Tibial nerve (tissue), 4 donors: ENCODE measurements at regions not wholly inside any gene's neighbourhood (a gene's known extent, or its start where the extent isn't known, plus 50 kb on each side); places are given as distances from the start of the nearest gene placed in this dataset.

Source experiments
- DNase-seq, 2 donors: peaks; one replicate each; pipeline ENCODE4 v3.0.0-alpha.2; 2019; ENCODE audit warnings: low spot score in 2 of 2
- H3K27ac ChIP-seq, 4 donors: fragments of 200-600 bp; sonication (generic) in 3 of 4; one replicate each; pipeline ENCODE4 v1.5.1; 2017 to 2019; ENCODE audit warnings: mild to moderate bottlenecking in 1 of 4
- H3K27me3 ChIP-seq, 2 donors: fragments of 200-600 bp; sonication (generic) in 1 of 2; one replicate each; pipeline versions ENCODE4 v1.5.1 to v1.6.0; 2017 to 2019
- H3K36me3 ChIP-seq, 3 donors: fragments of 200-600 bp; sonication (generic); one replicate each; pipeline ENCODE4 v1.5.1; 2018 to 2019
- H3K4me1 ChIP-seq, 4 donors: fragments of 200-600 bp; sonication (generic) in 3 of 4; one replicate each; pipeline ENCODE4 v1.5.1; 2017 to 2019
- H3K4me3 ChIP-seq, 4 donors: fragments of 200-600 bp; sonication (generic) in 3 of 4; one replicate each; pipeline ENCODE4 v1.5.1; 2017 to 2019; ENCODE audit warnings: mild to moderate bottlenecking in 1 of 4, moderate library complexity in 1 of 4
- H3K9me3 ChIP-seq, 4 donors: fragments of 200-600 bp; sonication (generic) in 3 of 4; one replicate each; pipeline ENCODE4 v1.5.1; 2017 to 2019
- EP300 ChIP-seq, 2 donors: sonication (generic); formaldehyde crosslinking; IDR thresholded peaks; one replicate each; pipeline ENCODE4 v1.6.1; 2017; ENCODE audit warnings: antibody characterized with exemption in 2 of 2, mild to moderate bottlenecking in 1 of 2
- POLR2A ChIP-seq, 2 donors: fragments of 450-650 bp; IDR thresholded peaks; one replicate each; pipeline ENCODE4 v1.6.1; 2017; ENCODE audit warnings: antibody characterized with exemption in 2 of 2, mild to moderate bottlenecking in 2 of 2, moderate library complexity in 2 of 2
- WGBS, 2 donors: methylation state at CpG; one replicate each; pipeline ENCODE4 v1.1.5; 2018; 5-methylcytosine and 5-hydroxymethylcytosine counted together
- TF ChIP-seq, protein P1 (sequence below), 5 experiments: fragments of 200-600 bp in 3 of 5; fragments of 450-650 bp in 2 of 5; sonication (generic) in 3 of 5; IDR thresholded peaks; one replicate each; pipeline ENCODE4 v1.5.1; 2016 to 2019; ENCODE audit warnings: antibody characterized with exemption in 5 of 5, mild to moderate bottlenecking in 3 of 5, moderate library complexity in 2 of 5

DNA sequence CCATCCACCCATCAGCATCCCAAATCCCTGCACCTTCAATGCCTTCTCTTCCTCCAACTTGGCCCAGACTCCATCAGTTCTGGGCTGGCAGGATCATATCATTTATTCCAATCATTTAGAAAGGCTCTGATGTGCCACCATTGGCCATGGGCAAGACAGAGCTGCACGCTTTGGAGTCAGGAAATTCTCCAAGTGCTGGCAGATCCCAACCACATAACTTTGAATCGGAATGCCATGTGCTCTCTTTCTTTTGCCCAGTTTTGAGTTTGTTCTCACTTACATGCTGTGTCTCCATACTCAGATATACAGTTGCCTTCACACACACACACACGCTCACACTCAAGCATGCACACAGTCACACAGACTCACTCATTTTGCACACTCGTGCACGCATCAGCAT, 85.7 kb upstream of the GHITM start:
- H3K27me3 ChIP-seq, result no peaks in the 10 kb centered on the region
- no peaks in the 10 kb centered on the region for H3K4me1 ChIP-seq
- no peak overlapping the region for H3K27ac ChIP-seq
- no peak for DNase-seq
- TF ChIP-seq EP300 (IDR thresholded peaks at IDR 0.05) (no peak), POLR2A (IDR thresholded peaks at IDR 0.05) (no peak)
- TF ChIP-seq, protein P1, sequence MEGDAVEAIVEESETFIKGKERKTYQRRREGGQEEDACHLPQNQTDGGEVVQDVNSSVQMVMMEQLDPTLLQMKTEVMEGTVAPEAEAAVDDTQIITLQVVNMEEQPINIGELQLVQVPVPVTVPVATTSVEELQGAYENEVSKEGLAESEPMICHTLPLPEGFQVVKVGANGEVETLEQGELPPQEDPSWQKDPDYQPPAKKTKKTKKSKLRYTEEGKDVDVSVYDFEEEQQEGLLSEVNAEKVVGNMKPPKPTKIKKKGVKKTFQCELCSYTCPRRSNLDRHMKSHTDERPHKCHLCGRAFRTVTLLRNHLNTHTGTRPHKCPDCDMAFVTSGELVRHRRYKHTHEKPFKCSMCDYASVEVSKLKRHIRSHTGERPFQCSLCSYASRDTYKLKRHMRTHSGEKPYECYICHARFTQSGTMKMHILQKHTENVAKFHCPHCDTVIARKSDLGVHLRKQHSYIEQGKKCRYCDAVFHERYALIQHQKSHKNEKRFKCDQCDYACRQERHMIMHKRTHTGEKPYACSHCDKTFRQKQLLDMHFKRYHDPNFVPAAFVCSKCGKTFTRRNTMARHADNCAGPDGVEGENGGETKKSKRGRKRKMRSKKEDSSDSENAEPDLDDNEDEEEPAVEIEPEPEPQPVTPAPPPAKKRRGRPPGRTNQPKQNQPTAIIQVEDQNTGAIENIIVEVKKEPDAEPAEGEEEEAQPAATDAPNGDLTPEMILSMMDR (IDR thresholded peaks at IDR 0.05), result no peak
- no peak overlapping the region for H3K4me3 ChIP-seq
- peaks cover 0 to 2% (median 0%) of the 10 kb centered on the region in 4 donors for H3K9me3 ChIP-seq
- no peaks in the 10 kb centered on the region for H3K36me3 ChIP-seq
- 86 to 89% methylated on average over 5 of the region's 5 CpGs for WGBS, 2 donors

DNA sequence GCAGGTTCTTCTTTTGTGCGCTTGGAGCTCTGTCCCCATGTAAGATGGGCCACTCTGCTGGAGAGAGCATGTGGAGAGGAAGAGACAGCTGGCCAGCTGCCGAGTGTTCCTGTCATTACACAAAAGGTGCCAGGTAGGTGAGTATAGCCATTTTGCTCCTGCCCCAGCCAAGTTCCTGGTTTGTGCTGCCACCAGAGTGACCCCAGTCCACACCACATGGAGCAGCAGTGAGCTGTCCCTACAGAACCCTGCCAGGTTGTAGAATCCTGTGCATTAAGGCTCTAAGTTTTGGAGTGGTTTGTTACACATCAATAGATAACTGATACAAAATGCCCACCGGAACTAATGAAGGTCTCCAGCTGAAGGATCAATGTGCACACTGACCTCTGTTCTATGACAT, 84.6 kb upstream of the GHITM start:
- H3K36me3 ChIP-seq, result no peaks in the 10 kb centered on the region
- H3K27ac ChIP-seq, result no peak overlapping the region
- no peak for TF ChIP-seq POLR2A (IDR thresholded peaks at IDR 0.05)
- TF ChIP-seq EP300 (IDR thresholded peaks at IDR 0.05), result no peak
- TF ChIP-seq, protein P1 (IDR thresholded peaks at IDR 0.05), result no peak
- H3K4me3 ChIP-seq, result no peak overlapping the region
- H3K4me1 ChIP-seq, result no peaks in the 10 kb centered on the region
- no peak for DNase-seq
- 83 to 86% methylated on average over 3 of the region's 3 CpGs for WGBS, 2 donors
- H3K9me3 ChIP-seq, result peaks cover 0 to 2% (median 0%) of the 10 kb centered on the region in 4 donors
- H3K27me3 ChIP-seq, result no peaks in the 10 kb centered on the region

DNA sequence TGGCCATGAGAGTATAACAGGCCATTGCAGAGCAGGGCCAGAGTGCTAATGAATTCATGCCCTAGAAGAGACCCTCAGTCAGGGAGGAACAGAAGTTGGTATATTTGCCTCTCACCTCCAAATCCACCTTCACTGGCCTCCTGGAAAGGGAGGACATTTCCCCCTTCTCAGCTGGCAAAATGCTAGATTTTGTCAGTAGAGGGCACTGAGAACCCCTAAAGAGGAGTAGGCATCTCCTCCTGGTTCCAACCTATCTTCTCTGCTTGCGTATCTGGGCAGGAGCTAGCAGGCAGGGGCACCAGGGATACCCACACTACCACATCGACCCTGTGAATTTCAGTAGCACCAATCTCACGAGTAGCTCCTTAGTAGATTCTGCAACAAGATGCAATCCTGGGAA, 79.8 kb upstream of the GHITM start:
- WGBS, 2 donors, result 80 to 84% methylated on average over 3 of the region's 3 CpGs
- DNase-seq, result no peak

DNA sequence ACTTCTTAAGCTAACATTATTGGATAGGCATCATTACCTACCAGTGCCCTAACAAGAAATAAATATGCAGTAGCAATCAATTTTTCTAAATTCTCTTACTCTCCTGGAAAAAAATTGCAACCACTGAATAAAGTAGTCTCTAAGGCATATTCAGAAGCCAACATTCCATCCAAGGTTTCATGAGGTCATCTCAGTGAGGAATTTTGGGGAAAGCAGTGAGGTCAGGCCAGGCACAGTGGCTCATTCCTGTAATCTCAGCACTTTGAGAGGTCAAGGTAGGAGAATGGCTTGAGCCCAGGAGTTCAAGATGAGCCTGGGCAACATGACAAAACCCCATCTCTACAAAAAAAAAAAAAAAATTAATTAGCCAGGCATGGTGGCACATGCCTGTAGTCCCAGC, 75.9 kb upstream of the GHITM start:
- Histone ChIP-seq H3K4me1 (no peaks in the 10 kb centered on the region), H3K27ac (no peak overlapping the region), H3K4me3 (no peak overlapping the region), H3K27me3 (no peaks in the 10 kb centered on the region), H3K9me3 (no peaks in the 10 kb centered on the region), H3K36me3 (no peaks in the 10 kb centered on the region)
- no peak for DNase-seq
- TF ChIP-seq EP300 (IDR thresholded peaks at IDR 0.05) (no peak), POLR2A (IDR thresholded peaks at IDR 0.05) (no peak)
- TF ChIP-seq, protein P1 (IDR thresholded peaks at IDR 0.05), result no peak

More for the DNA sequence above, 79.8 kb upstream of the GHITM start:
- Histone ChIP-seq H3K27me3 (no peaks in the 10 kb centered on the region), H3K4me3 (no peak overlapping the region), H3K27ac (no peak overlapping the region), H3K9me3 (no peaks in the 10 kb centered on the region), H3K36me3 (no peaks in the 10 kb centered on the region), H3K4me1 (no peaks in the 10 kb centered on the region)
- TF ChIP-seq, protein P1 (IDR thresholded peaks at IDR 0.05), result no peak
- TF ChIP-seq POLR2A (IDR thresholded peaks at IDR 0.05) (no peak), EP300 (IDR thresholded peaks at IDR 0.05) (no peak)

DNA sequence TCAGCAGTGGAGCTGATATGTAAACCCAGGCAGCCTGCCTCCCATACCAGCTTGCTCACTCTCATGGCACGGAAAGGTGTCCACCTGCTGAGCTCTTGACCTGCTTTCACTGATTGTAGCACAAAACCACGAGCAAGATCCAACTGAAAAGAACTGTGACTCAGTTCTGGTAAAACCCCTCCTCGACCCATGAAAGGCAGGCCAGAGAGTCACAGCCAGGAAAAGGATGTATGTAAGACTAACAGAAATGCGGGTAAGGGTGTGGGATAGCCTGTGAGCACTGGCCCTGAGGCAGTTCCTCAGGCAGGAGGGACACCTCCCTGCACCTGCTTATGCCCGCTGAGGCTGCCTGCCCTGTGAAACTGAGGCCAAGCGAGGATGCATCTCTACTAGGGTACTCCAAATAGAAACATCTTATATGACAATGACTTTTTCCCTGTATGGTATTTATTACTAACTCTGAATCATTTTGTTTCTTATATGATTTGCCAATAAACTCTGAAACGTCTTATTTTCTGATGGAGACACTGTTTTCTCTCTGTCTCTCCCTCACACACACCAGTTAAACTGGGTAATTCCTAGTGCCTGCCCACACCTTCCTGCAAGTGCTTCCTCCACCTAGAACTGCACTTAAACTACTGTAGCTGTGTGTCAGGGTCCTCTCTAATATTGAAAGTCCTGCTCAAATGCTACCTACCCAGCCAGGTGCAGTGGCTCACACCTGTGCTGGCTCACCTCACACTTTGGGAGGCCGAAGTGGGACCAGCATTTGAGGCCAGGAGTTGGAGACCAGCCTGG, 73.3 kb upstream of the GHITM start:
- Histone ChIP-seq H3K36me3 (no peaks in the 10 kb centered on the region), H3K9me3 (peaks cover 0 to 5% (median 2%) of the 10 kb centered on the region in 4 donors), H3K4me1 (no peaks in the 10 kb centered on the region), H3K4me3 (no peak overlapping the region), H3K27me3 (no peaks in the 10 kb centered on the region), H3K27ac (no peak overlapping the region)
- no peak for TF ChIP-seq EP300 (IDR thresholded peaks at IDR 0.05)
- TF ChIP-seq, protein P1 (IDR thresholded peaks at IDR 0.05), result no peak
- TF ChIP-seq POLR2A (IDR thresholded peaks at IDR 0.05), result no peak
- 76 to 78% methylated on average over 8 of the region's 8 CpGs for WGBS, 2 donors
- no peak for DNase-seq
